Embryonic facial prominence (tissue), 1 donor: ENCODE measurements at regions not wholly inside any gene's neighbourhood (a gene's known extent, or its start where the extent isn't known, plus 50 kb on each side); places are given as distances from the start of the nearest gene placed in this dataset.
"Not testable (repeated sequence)": the region's sequence is repeated elsewhere in the genome, so short reads cannot be mapped to it uniquely, and the experiment has no call there.

ENCODE experiments used
- DNase-seq: peaks from one replicate; pipeline ENCODE4 v3.0.0-alpha.2; 2016; ENCODE audit errors: extremely low spot score

GRCh38 chr12:77220586-77220985 lies 155.2 kb upstream of the E2F7 start:
- no peak for DNase-seq

DNA sequence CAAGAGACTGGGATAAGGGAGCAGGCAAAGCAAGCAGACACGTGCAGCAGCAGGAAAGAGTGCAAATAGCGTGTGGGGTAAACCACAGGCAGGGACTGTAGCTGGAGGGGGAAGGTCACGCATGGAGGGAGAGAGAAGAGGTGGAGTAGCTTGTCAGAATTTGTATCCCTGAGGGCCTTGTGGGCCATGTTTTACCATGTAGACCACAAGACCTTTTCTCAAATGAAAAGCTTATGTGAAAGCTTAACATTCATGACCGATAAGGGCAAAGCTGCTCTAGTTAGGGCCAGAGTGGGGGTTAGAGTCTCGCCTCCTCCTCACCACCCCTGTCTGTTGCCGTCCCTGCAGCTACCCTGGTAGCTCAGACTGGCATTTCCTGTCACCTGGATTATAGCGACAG lies 152.9 kb upstream of the E2F7 start:
- no peak for DNase-seq

DNA sequence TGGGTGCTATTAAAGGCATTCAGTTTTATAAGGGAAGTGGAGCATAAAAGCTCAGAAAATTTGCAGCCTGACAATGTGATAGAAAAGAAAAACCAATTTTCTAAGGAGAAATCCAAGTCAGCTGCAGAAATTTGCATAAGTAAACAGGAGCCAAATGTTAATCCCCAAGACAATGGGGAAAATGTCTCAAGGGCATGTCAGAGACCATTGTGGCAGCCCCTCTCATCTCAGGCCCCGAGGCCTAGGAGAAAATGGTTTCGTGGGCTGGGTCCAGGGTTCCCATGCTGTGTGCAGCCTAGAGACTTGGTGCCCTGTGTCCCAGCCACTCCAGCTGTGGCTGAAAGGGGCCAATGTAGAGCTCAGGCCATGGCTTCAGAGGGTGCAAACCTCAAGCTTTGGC lies 150.8 kb upstream of the E2F7 start:
- DNase-seq = not testable (repeated sequence)

DNA sequence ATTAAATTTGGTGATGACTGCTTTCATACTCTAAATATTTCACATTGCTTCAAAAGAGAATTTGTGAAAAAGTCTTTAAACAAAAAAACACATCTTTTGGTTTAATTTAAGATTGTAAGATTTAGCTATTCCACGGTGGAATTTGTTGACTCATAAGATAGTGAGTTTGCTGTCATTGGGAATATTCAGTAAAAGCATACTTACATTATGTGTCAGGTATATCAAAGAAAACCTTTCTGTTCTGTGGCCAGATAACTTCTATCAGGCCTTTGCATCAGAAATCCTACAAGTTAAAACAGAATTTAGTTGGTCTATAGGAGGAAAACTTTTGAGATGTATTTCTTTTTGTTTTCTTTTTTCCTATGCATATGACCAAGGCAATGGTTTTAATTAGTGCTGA lies 148.8 kb upstream of the E2F7 start:
- DNase-seq = no peak

DNA sequence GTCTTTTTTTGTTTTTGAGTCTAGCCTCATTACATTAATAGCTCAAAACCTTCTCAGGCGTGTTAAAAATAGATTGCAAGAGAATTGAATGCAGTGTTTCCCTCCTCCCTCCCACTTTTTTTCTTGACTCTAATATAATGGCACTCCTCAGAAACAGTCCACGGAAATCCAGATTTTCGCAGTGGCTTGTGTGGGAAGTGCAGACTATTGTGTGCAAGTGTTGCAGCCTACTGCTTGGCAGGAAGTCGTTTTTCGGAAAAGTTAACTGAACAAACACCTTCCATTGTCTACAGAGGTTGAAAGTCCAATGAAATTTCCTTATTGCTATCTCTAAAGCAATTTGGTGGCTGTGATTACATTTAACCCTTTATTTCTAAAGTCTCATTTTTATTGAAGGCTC lies 147.9 kb upstream of the E2F7 start:
- DNase-seq = no peak

GRCh38 chr12:77210724-77211123 lies 145.4 kb upstream of the E2F7 start:
- no peak for DNase-seq

DNA sequence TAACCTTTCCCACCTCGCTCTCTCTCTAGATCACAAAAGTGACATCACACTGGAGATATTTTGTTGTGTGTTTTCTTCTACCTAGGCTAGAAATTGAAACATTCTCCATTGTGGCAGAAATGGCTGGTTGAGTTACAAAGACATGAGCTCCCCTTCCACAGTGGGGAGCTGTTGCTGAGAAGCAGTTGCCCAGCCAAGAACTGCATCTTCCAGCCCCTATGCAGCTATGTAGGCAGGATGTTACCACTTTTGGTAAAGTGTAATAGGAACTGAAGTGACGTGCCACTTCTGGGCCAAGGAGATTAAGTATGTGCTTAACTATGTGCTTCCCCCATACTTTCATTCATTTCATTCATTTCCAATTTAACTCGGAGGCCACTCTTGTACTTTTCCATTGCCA lies 138.7 kb upstream of the E2F7 start:
- DNase-seq = no peak

GRCh38 chr12:77202457-77203060 lies 137.2 kb upstream of the E2F7 start:
- DNase-seq = no peak

DNA sequence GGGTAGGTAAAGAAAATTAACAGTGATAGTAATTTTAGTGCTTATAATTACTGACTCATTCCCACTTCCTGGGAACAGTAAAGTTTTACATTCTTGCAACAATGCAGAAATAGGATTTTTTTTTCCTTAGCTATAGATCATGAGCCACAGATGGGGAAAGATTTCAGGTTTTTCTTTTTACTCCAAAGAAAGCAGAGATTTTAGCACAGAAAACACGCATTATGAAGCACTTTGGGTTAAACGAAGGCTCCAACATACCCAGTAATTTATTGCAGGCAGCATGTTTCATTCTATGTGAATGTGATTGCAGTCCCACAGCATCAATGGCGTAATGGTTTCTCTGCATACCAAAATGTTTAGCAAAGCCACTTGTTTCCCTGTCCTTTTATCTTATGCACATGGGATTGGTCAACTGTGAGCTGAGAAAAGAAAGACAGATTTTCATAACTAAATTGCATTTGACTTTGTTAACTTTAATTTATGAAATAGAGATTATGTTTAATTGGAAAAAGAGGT lies 124.6 kb upstream of the E2F7 start:
- no peak for DNase-seq

- DNase-seq = peak; percentile 20
These were observed 124.1 kb upstream of the E2F7 start for GRCh38 chr12:77189458-77189857.

- DNase-seq = no peak
These were observed 114.1 kb upstream of the E2F7 start for GRCh38 chr12:77179515-77179914.

- DNase-seq = no peak
These were observed 102.4 kb upstream of the E2F7 start for GRCh38 chr12:77167801-77168200.

DNA sequence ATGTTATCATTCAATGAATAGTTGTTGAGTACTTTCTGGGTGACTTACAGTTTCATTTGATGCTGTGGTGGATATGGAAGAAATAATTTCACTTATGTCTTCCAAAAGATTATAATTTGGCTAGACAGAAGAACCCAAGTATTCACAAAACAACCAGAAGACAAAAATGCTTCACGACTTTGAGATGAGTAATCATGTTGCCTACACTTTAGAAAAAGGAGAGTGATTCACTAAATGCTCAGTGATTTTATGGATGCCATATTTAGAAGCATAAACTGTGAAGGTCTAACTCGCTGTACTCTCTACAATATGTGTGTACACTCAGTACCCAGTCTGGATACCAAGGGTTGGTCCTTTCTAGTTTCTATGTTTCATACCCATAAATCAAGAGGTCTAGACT lies 101.3 kb upstream of the E2F7 start:
- no peak for DNase-seq

- no peak for DNase-seq
These were observed 98.0 kb upstream of the E2F7 start for GRCh38 chr12:77163074-77164038.

DNA sequence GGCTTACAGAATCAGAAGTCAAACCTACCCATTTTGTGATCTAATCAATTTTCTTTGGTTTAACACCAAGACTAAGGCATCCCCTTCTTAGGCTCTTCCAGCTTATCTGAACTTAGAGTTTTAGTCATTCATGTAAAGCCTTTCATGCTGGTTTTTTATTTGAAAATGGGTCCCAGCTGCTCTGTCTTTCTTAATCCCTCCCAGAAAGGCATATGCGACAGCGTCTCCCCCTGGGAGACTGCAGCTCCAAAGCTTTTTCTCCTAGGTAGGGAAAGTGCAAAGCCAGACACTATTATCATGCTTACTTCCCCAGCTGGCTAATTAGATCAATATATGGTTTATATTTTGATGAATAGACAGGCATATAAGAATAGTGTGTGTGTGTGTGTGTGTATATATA lies 96.6 kb upstream of the E2F7 start:
- no peak for DNase-seq

- DNase-seq = no peak
These were observed 95.6 kb upstream of the E2F7 start for GRCh38 chr12:77160931-77161330.

- DNase-seq = no peak
These were observed 88.3 kb upstream of the E2F7 start for GRCh38 chr12:77153706-77154105.

DNA sequence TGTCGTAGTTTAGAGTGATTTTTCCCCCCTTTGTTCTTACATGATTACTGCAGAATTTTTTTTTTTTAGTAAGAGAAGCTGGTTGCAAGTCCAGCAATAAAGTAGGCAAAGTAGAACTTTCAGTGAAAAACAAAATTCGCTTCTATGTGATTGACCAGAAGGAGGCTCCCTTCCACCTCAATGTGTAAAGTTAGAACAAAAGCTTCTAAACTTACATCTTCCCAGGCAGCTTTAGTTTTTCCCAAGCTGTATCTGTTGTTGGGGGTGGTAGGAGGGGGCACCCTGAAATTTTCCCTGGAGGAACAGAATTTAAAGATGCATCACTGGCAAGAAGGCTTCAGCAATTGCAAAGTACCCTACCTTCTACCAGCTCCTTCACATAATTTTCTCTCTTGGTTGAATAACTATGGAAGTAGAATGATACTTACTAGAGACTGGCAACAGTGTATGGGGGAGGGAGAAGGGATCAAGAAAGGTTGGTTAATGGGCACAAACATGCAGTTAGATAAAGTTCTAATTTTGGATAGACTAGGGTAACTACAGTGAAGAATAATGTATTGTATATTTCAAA lies 87.3 kb upstream of the E2F7 start:
- DNase-seq = no peak

GRCh38 chr12:77151030-77151429 lies 85.7 kb upstream of the E2F7 start:
- DNase-seq = no peak

- no peak for DNase-seq
These were observed 68.2 kb upstream of the E2F7 start for GRCh38 chr12:77133566-77133965.

DNA sequence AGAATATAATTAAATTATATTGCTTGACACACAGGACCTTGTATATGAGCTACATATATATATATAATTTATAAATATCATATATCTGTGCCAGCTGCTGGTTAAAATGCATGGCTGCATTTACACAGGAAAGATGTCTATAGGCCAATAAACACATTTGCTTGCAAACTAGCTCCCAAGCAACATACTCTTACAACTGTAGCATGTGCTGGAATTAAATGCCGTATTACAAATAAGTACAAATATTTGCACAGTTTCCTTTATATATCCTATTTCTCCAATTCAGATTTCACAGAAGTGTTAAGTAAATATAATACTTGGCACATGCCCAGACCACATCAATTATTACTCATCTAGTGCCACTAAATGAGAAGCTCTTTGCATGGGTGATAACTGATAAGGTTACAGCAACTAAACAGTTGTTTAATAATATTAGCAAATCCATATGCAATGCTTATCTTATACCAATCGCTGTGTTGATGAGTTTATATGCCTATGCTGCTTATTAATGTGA lies 66.7 kb upstream of the E2F7 start:
- no peak for DNase-seq

DNA sequence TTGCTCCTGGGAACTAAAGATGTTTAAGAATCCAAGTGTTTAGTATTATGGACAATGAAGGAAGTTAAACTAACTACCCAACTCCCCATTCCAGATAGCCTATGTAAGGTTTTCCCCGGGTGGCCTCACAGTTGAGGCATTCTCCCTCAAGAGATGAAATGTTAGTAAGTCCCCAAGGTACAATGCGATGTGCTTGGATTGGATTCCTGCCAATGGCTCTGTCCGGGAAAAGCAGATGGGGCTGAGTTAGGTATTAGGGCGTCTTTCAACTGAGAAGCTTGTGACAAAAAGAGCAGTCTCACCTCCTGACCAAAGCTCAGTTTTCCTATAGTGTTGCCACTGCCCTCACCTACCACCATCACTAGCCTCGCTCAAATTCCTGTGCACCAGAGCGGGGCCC lies 64.8 kb upstream of the E2F7 start:
- DNase-seq = no peak

DNA sequence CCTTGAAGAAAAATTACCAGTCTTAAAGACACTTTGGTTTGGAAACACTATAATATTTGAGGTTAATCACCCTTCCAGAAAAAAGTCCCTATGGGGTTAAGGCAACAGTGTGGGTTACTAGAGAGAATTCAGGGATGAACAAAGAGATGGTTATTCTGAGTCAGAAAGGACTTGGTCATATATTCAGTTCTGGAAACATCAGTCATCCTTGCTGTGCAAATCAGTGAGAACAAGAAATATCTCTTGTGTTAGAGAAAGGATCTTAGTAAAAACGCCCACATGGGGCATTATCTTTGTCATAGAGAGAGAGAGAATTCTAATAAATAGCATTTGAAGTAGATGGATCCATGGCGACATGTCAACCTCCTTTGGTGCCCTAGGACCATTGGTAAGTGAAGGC lies 59.4 kb upstream of the E2F7 start:
- no peak for DNase-seq
